Ramos (cell line): ENCODE measurements at regions not wholly inside any gene's neighbourhood (a gene's known extent, or its start where the extent isn't known, plus 50 kb on each side); places are given as distances from the start of the nearest gene placed in this dataset.

Source experiments
- in situ Hi-C: fragments of 300-500 bp; cut with MboI; formaldehyde crosslinking; loops from one replicate; pipeline ENCODE4 v1.14.3; 2022; ENCODE audit warnings: low sequenced_read_pairs; ENCODE audit not compliant: unreplicated experiment

DNA sequence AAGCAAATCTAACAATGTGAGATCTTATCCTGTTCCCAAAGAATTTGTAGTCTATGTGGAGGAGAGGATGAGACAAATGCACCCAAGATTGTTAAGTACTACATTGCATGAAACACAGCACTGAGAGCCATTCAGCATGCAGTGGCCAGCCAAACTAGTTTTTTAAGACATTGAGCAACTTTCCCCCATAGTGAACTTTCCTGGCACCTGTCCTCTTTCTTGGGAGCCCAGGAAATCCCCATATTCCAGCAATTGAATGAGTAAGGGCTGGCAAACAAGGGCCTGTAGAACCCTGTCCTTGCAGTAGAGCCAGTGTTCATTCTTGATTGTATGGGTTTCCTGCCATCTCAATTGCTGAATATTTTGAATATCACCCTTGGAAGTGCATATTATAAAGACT lies 58.8 kb upstream of the FIGN start:
- in situ Hi-C loops = no loop called here
